ENCODE measurements at regions not wholly inside any gene's neighbourhood (a gene's known extent, or its start where the extent isn't known, plus 50 kb on each side); places are given as distances from the start of the nearest gene placed in this dataset.

DNA sequence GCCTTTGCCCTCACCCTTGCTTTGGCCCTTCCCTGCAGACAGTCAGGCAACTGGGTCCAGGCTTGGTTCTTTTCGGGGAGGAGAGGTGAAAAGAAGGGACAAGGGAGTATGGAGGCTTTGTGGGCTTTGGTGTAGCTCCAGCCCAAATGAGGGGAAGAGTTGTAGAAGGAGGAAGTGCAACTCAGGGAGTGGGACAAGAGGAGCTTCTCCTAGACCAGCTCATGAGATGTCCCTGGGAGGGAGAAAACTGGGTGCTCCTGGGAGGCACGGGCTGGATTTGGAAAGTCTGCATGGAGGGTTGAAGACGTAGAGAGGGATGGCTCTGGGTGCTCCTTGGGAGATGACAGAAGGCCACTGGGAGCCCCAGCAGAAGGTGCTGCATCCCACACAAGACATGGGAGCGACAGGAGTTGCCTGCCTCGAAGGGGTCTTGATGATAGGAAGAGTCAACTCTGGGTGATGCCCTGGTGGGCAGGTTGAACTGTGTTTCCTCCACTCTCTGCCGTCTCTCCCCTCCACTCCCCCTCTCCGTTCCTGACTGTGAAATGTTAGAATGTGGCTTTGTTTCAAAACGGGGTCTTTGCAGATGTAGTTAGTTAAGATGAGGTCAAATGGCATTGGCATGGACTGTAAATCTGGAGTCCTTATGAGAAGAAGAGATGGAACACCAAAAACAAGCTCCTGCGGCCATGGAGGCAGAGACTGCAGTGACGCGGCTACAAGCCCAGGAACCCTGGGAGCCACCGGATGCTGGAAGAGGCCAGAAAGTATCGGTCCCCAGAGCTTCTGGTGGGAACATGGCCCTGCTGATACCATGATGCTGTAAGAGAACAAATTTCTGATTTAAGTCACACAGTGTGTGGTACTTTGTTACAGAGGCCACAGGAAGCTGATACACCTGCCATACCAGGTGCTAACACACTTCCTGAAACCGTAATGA lies 298.5 kb downstream of the GLRX3 start:
- DNase-seq = no peak

- DNase-seq = no peak
Observed at GRCh38 chr10:130435961-130436360, 299.8 kb downstream of the GLRX3 start.

DNA sequence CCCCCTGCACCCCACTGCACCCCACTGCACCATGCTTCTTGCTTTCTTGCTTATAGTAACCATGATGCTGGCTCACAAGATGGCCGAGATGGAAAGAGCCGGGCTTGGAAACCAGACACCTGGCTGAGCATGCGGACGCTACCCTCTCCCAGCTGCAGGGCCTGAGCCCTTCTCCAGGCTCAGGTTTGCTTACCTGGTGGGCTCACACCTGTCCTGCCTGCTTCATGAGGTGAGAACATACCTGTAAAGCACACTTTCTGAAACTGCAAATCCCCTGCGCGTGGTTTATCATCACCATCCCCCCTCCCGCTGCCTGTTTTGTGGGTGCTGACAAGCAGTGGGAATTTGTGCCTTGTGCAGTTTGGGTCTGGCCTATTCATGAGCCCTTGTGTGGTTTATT lies 302.7 kb downstream of the GLRX3 start:
- DNase-seq = no peak

DNA sequence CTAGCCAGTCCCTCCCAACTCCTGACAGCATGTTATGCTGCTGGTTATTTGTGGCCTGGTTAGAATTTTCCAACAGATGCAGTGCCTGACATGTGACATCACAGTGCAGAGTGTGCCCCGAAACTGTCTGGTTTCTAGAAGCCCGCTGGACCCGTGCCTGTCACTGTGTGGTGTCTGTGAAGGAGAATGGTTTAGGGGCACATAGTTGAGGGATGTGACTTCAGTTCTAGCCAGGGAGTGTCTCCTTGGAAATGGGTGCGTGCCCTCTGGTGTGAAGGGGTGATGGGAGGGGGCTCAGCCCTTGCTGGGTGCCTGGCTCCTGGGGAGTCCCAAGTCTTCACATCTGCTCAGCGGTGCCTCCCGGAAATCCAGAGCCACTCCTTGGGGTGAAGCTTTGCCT lies 303.6 kb downstream of the GLRX3 start:
- no peak for DNase-seq

DNA sequence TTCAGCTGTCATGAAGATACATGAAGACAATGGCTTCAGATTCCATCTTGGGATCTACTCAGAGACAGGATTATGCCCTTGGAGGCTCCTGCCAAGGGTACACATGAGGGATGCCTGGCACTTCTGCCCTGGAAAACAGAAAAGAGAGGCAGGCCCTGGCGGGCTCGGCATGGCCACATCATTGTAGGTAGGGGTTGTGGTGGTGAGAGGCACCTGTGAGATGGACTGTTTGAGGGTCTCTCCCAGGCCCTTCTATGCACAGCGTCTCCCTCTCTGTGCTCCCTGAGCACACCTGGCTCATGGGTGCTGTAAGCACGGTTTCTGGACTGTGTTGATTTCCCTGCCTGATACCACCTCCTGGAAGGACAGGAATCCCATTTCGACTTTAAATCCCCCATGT lies 304.3 kb downstream of the GLRX3 start:
- no peak for DNase-seq

DNA sequence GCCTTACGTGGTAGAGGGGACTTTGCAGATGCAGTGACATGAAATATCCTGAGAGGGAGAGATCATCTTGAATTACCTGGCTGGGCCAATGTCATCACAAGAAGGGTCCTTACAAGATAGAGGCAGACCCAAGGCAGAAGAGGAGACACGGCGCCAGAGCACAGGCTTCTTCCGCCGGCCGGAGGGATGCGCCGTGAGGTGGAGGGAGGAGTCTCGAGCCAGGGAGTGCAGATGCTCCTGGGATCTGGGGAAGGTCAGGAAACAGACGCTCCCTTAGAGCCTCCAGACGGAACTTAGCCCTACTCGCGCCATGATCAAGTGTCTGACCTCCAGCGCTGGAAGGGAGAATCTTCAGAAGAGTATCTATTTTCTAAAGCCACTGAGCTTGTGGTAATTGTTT lies 304.8 kb downstream of the GLRX3 start:
- no peak for DNase-seq

- no peak for DNase-seq
Observed at GRCh38 chr10:130443066-130443465, 306.9 kb downstream of the GLRX3 start.

- no peak for DNase-seq
Observed at GRCh38 chr10:130453036-130453720, 317.0 kb downstream of the GLRX3 start.

GRCh38 chr10:130453721-130454542 lies 317.7 kb downstream of the GLRX3 start:
- no peak for DNase-seq

DNA sequence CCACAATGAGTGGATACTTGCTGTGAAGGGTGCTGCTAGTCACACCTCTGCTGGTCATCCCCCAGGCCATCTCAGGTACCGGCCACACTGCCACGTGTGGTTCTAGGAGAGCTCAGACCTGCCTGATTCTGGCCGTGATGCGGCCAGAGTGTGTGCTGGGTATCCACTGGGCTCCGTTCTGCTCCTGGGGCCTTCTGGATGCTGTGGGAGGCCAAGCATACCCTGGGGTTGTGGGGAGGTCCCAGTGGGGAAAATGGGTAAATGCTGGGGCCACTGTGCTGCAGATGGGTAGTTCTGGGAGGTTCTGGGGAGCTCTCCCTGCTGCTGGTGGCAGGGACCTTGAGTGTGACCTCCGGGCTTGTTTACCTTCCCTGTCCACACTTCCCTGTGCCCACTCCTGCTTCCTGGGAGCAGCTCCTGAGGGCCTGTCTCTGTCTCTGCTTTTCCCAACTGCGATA lies 318.4 kb downstream of the GLRX3 start:
- DNase-seq = no peak

- DNase-seq = no peak
Observed at GRCh38 chr10:130455111-130455695, 319.0 kb downstream of the GLRX3 start.

DNA sequence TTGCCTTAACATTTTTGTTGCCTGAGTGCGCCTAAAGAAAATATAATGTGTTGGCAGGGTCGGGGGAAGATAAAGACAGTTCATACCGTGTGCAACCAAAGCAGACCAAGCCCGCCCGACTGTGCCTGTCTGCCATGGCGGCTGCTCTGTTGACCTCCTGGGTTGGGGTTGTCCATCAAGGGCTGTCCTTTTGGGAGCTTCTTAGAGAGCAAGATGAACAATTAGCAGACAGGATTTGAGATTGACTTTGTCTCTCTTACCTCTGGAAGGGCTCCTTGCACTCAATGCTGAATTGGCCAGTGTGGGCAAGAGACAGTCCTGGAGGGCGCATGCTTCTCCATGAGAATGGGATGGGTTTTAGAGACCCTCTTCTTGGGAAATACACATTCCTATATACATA lies 319.6 kb downstream of the GLRX3 start:
- DNase-seq = no peak

GRCh38 chr10:130456616-130457015 lies 320.4 kb downstream of the GLRX3 start:
- DNase-seq = no peak

- no peak for DNase-seq
Observed at GRCh38 chr10:130458509-130458908, 322.3 kb downstream of the GLRX3 start.

DNA sequence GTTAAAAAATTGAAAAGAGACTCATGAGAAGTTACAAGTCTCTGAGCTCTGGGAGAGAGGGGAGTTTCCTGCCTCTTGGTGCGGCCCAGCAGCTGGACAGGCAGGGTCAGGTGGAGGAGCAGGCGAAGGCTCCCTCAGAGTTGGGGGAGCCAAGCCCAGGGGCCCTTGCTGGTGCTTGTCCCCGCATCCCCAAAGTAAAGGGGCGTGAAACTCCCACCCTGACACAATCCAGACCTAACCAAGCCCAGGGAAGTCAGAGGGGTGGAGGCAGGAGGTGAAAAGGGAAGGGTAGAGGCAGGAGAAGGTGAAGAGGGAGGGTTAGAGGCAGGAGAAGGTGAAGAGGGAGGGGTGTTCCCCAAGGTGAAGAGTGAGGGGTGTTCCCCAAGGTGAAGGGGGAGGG lies 322.8 kb downstream of the GLRX3 start:
- DNase-seq = no peak

DNA sequence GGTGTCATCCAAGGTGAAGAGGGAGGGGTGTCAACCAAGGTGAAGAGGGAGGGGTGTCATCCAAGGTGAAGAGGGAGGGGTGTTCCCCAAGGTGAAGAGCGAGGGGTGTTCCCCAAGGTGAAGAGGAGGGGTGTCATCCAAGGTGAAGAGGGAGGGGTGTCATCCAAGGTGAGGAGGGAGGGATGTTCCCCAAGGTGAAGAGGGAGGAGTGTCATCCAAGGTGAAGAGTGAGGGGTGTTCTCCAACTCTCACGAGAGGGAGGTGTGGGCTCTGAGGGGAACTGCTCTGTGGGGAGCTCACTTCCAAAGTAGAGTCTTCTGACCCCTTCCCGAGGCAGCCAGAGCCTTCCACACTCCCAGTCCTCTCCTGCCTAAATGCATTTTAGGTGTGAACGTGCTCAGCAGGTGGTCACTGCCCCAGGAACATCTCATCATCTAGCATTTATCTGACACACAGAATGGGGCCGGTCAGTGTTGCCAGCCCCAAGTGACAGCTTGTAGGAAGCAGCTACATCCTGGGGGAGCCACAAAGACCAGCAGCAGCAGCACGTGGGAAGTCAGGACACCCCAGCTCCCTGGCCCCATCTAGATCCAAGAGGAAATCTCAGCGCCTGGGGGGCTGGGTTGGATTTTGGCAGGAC lies 323.8 kb downstream of the GLRX3 start:
- no peak for DNase-seq

DNA sequence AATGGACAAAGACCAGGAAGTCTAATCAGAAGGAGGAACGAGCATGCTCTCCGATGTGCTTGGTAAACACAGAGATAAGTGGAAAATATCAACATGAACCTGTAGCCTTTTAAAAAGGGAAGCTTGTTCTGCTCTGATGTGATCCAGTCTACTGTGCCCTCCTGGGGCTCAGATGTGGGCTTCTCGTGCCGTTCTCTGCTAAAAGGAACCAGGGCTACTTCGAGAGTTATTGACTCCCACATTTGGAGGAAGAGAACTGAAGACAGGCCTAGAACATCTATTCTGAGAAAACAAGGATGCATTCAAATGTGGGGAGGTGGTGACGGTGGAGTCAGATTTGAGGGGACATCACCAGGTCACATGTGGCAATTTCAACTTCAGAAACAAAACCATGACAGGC lies 325.4 kb downstream of the GLRX3 start:
- DNase-seq = no peak

GRCh38 chr10:130463104-130463875 lies 327.1 kb downstream of the GLRX3 start:
- no peak for DNase-seq

DNA sequence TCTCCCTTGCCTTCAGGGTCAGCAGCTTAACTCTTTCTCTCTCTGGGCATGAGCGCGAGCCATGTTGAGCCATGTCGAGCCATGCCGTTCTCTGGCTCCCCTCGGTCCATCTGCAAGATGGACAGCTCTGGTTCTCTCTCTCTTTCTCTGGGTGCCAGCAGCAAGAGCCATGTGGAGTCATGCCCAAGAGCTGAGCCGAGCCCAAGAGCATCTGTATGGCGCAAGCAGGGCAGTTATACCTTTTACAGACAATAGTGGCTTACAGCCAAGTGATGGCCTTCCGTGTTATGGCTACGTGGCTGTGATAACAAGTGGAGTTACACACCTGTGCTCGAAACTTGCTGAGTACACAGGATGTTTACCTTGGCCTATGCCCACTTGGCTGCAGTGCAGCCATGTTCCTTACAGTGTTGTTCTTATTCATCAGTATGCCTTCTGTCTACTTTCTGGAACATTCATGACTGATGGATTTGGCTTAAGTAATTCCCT lies 327.7 kb downstream of the GLRX3 start:
- DNase-seq = peak; percentile 49

DNA sequence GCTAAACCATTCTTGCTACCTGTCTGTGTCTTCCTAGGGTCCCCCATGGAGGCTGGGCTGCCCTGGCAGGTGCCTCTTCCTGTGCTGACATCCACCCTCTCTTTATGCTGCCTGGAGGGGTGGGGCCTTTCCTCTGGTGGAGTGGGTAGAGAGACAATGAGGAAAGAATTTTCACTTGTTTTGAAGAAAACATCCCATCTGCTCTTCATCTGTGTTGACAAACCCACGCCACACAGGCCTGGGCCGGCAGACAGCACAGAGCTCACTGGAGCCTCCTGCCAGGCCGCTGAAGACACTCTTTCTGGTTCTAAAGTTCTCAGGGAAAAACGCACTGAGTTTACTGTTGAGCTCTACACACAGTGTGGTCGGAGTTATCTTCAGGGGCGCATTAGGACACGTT lies 328.2 kb downstream of the GLRX3 start:
- no peak for DNase-seq

GRCh38 chr10:130466271-130466997 lies 330.2 kb downstream of the GLRX3 start:
- no peak for DNase-seq

All from NCI-H2029 (cell line).